Astrocyte (in vitro differentiated cells and primary cell): ENCODE measurements at regions not wholly inside any gene's neighbourhood (a gene's known extent, or its start where the extent isn't known, plus 50 kb on each side); places are given as distances from the start of the nearest gene placed in this dataset.

Experiments used
- DNase-seq: peaks from one replicate; pipeline ENCODE4 v3.0.0-alpha.2; 2010; ENCODE audit warnings: low read depth
- FAIRE-seq: peaks from 2 replicates; lab custom pipeline; 2011; peaks lifted over from hg19 to GRCh38; lab: Jason Lieb, UNC
- H2AFZ ChIP-seq: 2 replicates; pipeline ENCODE4 v1.6.0; 2012; ENCODE audit warnings: low read depth, low read length, inconsistent platforms
- H3K27ac ChIP-seq: 2 replicates; pipeline ENCODE4 v1.5.1; 2011; ENCODE audit warnings: low read depth, low read length, inconsistent platforms
- H3K27me3 ChIP-seq: 2 replicates; pipeline ENCODE4 v1.6.0; 2011; ENCODE audit warnings: low read length, inconsistent platforms; ENCODE audit not compliant: insufficient read depth
- H3K36me3 ChIP-seq: 2 replicates; pipeline ENCODE4 v1.5.1; 2011; ENCODE audit warnings: low read length, inconsistent platforms; ENCODE audit not compliant: insufficient read depth
- H3K4me1 ChIP-seq: 2 replicates; pipeline ENCODE4 v1.5.1; 2011; ENCODE audit warnings: low read length, inconsistent platforms; ENCODE audit not compliant: insufficient read depth
- H3K4me2 ChIP-seq: 2 replicates; pipeline ENCODE4 v1.6.0; 2012; ENCODE audit warnings: low read length, inconsistent platforms
- H3K4me3 ChIP-seq: 2 replicates; pipeline ENCODE4 v1.5.1; 2011; ENCODE audit warnings: low read depth, mild to moderate bottlenecking, low read length, inconsistent platforms; ENCODE audit not compliant: insufficient read depth
- H3K79me2 ChIP-seq: 2 replicates; pipeline ENCODE4 v1.6.0; 2012; ENCODE audit warnings: mild to moderate bottlenecking, low read length, inconsistent platforms; ENCODE audit not compliant: insufficient read depth
- H3K9ac ChIP-seq: 2 replicates; pipeline ENCODE4 v1.6.0; 2012; ENCODE audit warnings: mild to moderate bottlenecking, low read length, inconsistent platforms
- H3K9me3 ChIP-seq: 2 replicates; pipeline ENCODE4 v1.5.1; 2012; ENCODE audit warnings: low read depth, mild to moderate bottlenecking, low read length, inconsistent platforms; ENCODE audit not compliant: insufficient read depth
- H4K20me1 ChIP-seq: 2 replicates; pipeline ENCODE4 v1.6.0; 2012; ENCODE audit warnings: low read length, inconsistent platforms; ENCODE audit not compliant: insufficient read depth
- H3K27ac Mint-ChIP-seq: one replicate; pipeline ENCODE4 v1.8.0; 2021; ENCODE audit warnings: mild to moderate bottlenecking, mixed read lengths; ENCODE audit not compliant: unreplicated experiment
- H3K27me3 Mint-ChIP-seq: one replicate; pipeline ENCODE4 v1.8.0; 2021; ENCODE audit warnings: low read depth, mixed read lengths; ENCODE audit not compliant: unreplicated experiment
- H3K36me3 Mint-ChIP-seq: one replicate; pipeline ENCODE4 v1.8.0; 2021; ENCODE audit warnings: low read depth, mixed read lengths; ENCODE audit not compliant: unreplicated experiment
- H3K4me1 Mint-ChIP-seq: one replicate; pipeline ENCODE4 v1.8.0; 2021; ENCODE audit warnings: low read depth, mixed read lengths; ENCODE audit not compliant: unreplicated experiment
- H3K4me3 Mint-ChIP-seq: one replicate; pipeline ENCODE4 v1.8.0; 2021; ENCODE audit warnings: mild to moderate bottlenecking, moderate library complexity, mixed read lengths; ENCODE audit not compliant: unreplicated experiment
- H3K9me3 Mint-ChIP-seq: one replicate; pipeline ENCODE4 v1.8.0; 2021; ENCODE audit warnings: mild to moderate bottlenecking, mixed read lengths; ENCODE audit not compliant: unreplicated experiment
- EZH2 ChIP-seq: IDR thresholded peaks from 2 replicates; pipeline ENCODE4 v1.6.1; 2012; ENCODE audit warnings: mild to moderate bottlenecking, low read length, inconsistent platforms; ENCODE audit not compliant: insufficient read depth
- TF ChIP-seq, protein P1 (sequence below): IDR thresholded peaks from 2 replicates; pipeline ENCODE4 v1.5.1; 2011; ENCODE audit warnings: low read depth, mild to moderate bottlenecking, inconsistent platforms, low read length, moderate library complexity; ENCODE audit not compliant: insufficient read depth

DNA sequence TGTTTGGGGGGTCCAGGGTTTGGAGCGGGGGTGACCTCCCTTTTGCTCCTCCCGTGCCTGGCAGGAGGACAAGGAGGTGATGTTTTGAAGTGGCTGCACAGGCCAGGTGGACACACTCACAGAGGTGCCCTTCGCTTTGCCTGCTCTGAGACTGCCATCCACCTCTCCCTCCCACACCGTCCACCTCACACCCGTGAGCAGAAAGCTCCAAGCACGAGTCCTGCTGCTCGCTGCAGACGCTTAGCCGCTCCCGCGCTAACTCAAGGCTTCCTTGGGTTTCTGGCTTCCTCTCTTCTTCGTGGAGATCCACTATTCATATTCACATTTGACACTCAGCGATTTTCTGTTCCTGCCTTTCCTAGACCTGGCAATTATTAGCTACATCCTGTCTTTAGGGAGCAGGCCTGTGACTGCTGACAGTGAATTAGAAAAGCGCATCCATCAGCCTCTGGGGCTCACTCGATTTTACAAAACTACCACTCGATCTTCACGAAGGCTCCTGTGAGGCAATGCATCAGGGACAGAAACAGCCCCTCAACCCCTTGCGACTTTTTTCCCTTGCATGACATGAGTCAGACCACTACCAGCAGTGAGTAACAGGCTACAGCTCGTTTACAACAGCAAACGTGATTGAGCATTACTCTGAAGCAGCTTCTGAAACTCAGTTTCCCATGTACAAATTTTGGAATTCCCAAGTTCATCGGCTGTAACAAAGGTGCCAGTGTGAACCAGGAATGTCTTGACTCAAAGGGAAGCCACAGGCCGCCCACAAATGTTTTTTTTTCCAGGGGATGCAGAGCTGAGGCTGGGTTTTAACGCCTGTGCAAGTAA lies 238.7 kb upstream of the SOX11 start:
- H3K27me3 ChIP-seq = no peaks in the 10 kb centered on the region
- H2AFZ ChIP-seq = peak overlapping the region; percentile 62
- H3K27ac ChIP-seq = peak overlapping the region; percentile 69
- H3K9ac ChIP-seq = peak overlapping the region; percentile 68
- no peaks in the 10 kb centered on the region for H4K20me1 ChIP-seq
- DNase-seq = peak; percentile 90
- no peak for FAIRE-seq
- H3K36me3 ChIP-seq = no peaks in the 10 kb centered on the region
- Mint-ChIP-seq H3K27ac (peak overlapping the region; percentile 59), H3K27me3 (no peaks in the 10 kb centered on the region), H3K4me1 (peaks cover 10% of the 10 kb centered on the region), H3K9me3 (no peaks in the 10 kb centered on the region), H3K4me3 (no peak overlapping the region), H3K36me3 (no peaks in the 10 kb centered on the region)
- H3K4me1 ChIP-seq = peaks cover 12% of the 10 kb centered on the region
- TF ChIP-seq EZH2 = no peak
- TF ChIP-seq, protein P1, sequence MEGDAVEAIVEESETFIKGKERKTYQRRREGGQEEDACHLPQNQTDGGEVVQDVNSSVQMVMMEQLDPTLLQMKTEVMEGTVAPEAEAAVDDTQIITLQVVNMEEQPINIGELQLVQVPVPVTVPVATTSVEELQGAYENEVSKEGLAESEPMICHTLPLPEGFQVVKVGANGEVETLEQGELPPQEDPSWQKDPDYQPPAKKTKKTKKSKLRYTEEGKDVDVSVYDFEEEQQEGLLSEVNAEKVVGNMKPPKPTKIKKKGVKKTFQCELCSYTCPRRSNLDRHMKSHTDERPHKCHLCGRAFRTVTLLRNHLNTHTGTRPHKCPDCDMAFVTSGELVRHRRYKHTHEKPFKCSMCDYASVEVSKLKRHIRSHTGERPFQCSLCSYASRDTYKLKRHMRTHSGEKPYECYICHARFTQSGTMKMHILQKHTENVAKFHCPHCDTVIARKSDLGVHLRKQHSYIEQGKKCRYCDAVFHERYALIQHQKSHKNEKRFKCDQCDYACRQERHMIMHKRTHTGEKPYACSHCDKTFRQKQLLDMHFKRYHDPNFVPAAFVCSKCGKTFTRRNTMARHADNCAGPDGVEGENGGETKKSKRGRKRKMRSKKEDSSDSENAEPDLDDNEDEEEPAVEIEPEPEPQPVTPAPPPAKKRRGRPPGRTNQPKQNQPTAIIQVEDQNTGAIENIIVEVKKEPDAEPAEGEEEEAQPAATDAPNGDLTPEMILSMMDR = no peak
- H3K4me3 ChIP-seq = no peak overlapping the region
- peak overlapping the region; percentile 77 for H3K4me2 ChIP-seq
- H3K79me2 ChIP-seq = no peaks in the 10 kb centered on the region
- no peaks in the 10 kb centered on the region for H3K9me3 ChIP-seq

DNA sequence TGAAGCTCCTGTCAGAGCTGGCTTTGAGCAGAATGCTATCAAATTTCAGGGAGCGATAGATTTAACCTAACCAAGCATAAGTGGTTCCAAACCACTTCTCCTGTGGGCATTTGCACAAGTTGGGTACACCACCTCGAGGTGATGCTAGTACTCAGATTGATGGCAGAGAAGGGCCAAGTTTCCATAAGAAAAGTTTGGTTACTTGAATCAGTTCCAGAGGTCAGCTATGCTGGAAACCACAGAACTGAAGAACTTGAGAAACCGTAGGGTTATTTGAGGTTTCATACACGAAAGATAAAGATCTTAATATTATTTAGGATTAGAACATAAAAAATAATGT lies 238.2 kb upstream of the SOX11 start:
- peak overlapping the region; percentile 77 for H3K4me2 ChIP-seq
- TF ChIP-seq, protein P1 = no peak
- no peak for TF ChIP-seq EZH2
- H4K20me1 ChIP-seq = no peaks in the 10 kb centered on the region
- peak overlapping the region; percentile 59 for H3K27ac ChIP-seq
- H3K9me3 Mint-ChIP-seq = no peaks in the 10 kb centered on the region
- H3K79me2 ChIP-seq = no peaks in the 10 kb centered on the region
- H3K4me3 Mint-ChIP-seq = no peak overlapping the region
- H3K9ac ChIP-seq = no peak overlapping the region
- DNase-seq = no peak
- no peaks in the 10 kb centered on the region for H3K36me3 ChIP-seq
- H3K4me3 ChIP-seq = no peak overlapping the region
- no peak overlapping the region for H3K27ac Mint-ChIP-seq
- no peaks in the 10 kb centered on the region for H3K27me3 Mint-ChIP-seq
- FAIRE-seq = no peak
- no peak overlapping the region for H2AFZ ChIP-seq
- no peaks in the 10 kb centered on the region for H3K36me3 Mint-ChIP-seq
- no peaks in the 10 kb centered on the region for H3K27me3 ChIP-seq
- H3K4me1 ChIP-seq = peaks cover 12% of the 10 kb centered on the region
- H3K4me1 Mint-ChIP-seq = peaks cover 10% of the 10 kb centered on the region
- no peaks in the 10 kb centered on the region for H3K9me3 ChIP-seq

DNA sequence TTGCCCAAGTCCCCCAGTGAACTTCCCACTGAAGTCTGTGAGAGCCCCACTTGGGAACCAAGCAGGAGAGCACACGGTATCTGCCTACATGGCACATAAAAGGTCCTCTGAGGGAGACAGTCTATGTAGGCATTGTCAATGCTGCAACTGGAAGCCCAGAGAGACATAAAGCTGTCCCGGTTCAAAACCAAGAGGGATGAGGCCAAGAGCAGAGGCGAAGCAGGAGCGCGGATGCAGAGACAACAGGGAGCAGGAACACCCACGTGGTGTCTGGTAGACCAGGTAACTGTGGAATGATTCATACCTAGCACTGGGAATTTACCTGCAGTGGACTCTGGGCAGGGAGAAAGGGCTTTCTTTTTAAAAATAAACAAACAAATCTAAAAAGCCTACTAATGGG lies 233.1 kb upstream of the SOX11 start:
- no peaks in the 10 kb centered on the region for H3K36me3 Mint-ChIP-seq
- no peaks in the 10 kb centered on the region for H3K9me3 ChIP-seq
- H4K20me1 ChIP-seq = no peaks in the 10 kb centered on the region
- no peak overlapping the region for H3K27ac Mint-ChIP-seq
- H3K4me3 Mint-ChIP-seq = no peak overlapping the region
- H3K9me3 Mint-ChIP-seq = peaks cover 2% of the 10 kb centered on the region
- no peak for DNase-seq
- H3K27me3 Mint-ChIP-seq = no peaks in the 10 kb centered on the region
- no peak for FAIRE-seq
- H3K4me1 ChIP-seq = peaks cover 3% of the 10 kb centered on the region
- H3K27me3 ChIP-seq = no peaks in the 10 kb centered on the region
- no peaks in the 10 kb centered on the region for H3K79me2 ChIP-seq
- H3K27ac ChIP-seq = no peak overlapping the region
- H3K9ac ChIP-seq = no peak overlapping the region
- no peaks in the 10 kb centered on the region for H3K36me3 ChIP-seq
- TF ChIP-seq EZH2 = no peak
- TF ChIP-seq, protein P1 = no peak
- peaks cover 3% of the 10 kb centered on the region for H3K4me1 Mint-ChIP-seq
- no peak overlapping the region for H3K4me3 ChIP-seq
- no peak overlapping the region for H3K4me2 ChIP-seq
- no peak overlapping the region for H2AFZ ChIP-seq
